Skeletal muscle satellite cell (primary cell): ENCODE measurements at regions not wholly inside any gene's neighbourhood (a gene's known extent, or its start where the extent isn't known, plus 50 kb on each side); places are given as distances from the start of the nearest gene placed in this dataset.
A peak's percentile ranks its signal among the peaks of the same experiment; 100 is the strongest.

Experiments used
- H3K27me3 ChIP-seq: 2 replicates; pipeline ENCODE4 v1.7.0; 2013; ENCODE audit warnings: low read length; ENCODE audit not compliant: control insufficient read depth, insufficient read depth
- H3K36me3 ChIP-seq: 2 replicates; pipeline ENCODE4 v1.7.0; 2013; ENCODE audit warnings: mild to moderate bottlenecking, control low read depth, low read length; ENCODE audit not compliant: insufficient read depth
- H3K4me1 ChIP-seq: 2 replicates; pipeline ENCODE4 v1.7.0; 2013; ENCODE audit warnings: low read length; ENCODE audit not compliant: control insufficient read depth, insufficient read depth
- H3K4me2 ChIP-seq: 2 replicates; pipeline ENCODE4 v1.7.0; 2013; ENCODE audit warnings: mild to moderate bottlenecking, low read length
- H3K4me3 ChIP-seq: 2 replicates; pipeline ENCODE4 v1.7.0; 2013; ENCODE audit warnings: low read length
- H3K9ac ChIP-seq: 2 replicates; pipeline ENCODE4 v1.7.0; 2013; ENCODE audit warnings: mild to moderate bottlenecking, low read depth, low read length, moderate library complexity
- H3K9me3 ChIP-seq: replicated peaks from 2 replicates; pipeline ENCODE4 v1.7.0; 2013; ENCODE audit warnings: mild to moderate bottlenecking, control low read depth, low read length

DNA sequence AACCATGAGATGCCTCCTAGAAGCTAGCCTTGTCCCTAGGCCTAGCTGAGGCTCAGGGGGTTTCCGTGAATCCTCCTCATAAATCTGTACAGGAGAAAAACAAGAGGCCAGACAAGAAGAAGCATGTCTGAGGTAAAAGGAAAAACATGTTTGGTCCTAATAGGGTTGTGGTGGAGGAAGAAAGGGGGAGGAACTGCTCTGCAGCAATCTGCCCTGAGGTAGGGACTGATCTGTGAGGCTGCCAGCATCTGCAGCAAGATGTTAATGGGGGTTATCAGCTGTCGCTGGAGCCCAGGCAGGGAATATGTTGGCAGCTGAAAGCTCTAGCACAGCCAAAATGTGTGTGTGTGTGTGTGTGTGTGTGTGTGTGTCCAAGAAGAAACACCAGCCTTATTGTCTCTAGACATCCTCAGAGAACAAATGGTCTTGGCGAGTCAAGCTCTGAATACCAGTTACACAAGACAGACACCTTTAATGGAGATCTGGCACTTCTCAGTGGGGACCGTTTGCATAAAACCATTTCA, 218.5 kb downstream of the NUAK1 start:
- Histone ChIP-seq H3K9ac (no peak overlapping the region), H3K4me1 (peaks cover 14% of the 10 kb centered on the region), H3K4me3 (no peak overlapping the region), H3K36me3 (no peaks in the 10 kb centered on the region), H3K9me3 (no peaks in the 10 kb centered on the region), H3K4me2 (no peak overlapping the region), H3K27me3 (no peaks in the 10 kb centered on the region)

DNA sequence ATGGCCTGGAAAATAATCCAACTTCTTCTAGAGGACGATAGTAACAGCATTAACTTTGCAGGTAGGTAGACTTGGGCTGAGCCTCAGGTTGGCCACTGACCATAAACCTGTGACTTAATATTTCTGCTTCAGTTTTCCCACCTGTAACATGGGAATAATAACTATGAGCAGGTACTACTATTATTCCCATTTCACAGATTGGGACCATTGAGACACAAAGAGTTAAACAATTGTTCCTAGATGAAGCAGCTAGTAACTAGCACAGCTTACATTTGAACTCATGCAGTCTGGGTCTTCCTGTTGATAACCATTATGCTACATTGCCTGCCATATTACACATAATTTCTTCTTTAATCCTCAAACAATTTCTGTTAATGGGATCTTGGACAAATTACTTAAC, 217.7 kb downstream of the NUAK1 start:
- H3K4me3 ChIP-seq: no peak overlapping the region

DNA sequence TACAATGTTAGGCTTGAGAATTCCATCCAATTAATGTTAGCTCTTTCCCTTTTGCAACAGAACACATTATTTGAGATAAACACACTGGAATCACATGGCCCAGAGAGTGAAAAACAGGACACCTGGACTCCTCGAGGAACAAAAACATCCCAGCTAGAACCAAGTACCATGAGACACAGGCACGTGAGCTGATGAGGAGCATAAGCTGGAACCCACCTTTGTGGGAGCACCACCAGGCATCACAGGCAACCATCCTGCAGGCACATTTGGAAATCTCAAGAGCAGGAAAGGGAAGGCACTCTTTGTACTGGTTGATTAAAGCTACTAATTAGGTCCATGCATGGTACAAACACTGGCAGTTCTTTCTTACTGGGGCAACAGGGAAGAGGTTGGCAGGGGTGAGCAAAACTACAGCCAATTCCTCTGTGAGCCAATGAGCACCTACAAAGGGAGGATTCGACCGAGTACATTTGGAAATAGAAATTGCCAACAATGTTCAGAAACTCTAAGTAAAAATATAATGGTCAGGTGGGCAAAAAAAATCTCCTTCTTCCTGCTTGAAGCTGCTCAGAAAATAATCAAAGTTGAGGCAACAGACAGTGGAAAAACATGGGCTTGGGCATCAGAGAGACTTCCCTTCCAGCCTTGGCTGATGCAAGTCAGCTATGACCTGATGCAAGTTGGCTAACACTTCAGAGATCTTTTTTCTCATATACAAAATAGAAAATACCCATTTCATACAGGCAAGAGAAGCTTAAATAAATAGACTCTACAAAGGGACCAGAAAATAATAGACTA, 216.7 kb downstream of the NUAK1 start:
- H3K4me2 ChIP-seq: no peak overlapping the region
- no peaks in the 10 kb centered on the region for H3K27me3 ChIP-seq
- H3K36me3 ChIP-seq: no peaks in the 10 kb centered on the region
- H3K4me1 ChIP-seq: peaks cover 14% of the 10 kb centered on the region
- H3K9ac ChIP-seq: no peak overlapping the region
- no peaks in the 10 kb centered on the region for H3K9me3 ChIP-seq
- no peak overlapping the region for H3K4me3 ChIP-seq

More for the DNA sequence above, 217.7 kb downstream of the NUAK1 start:
- H3K4me1 ChIP-seq: peaks cover 14% of the 10 kb centered on the region
- H3K9me3 ChIP-seq: no peaks in the 10 kb centered on the region
- no peaks in the 10 kb centered on the region for H3K27me3 ChIP-seq
- no peak overlapping the region for H3K9ac ChIP-seq
- H3K4me2 ChIP-seq: no peak overlapping the region
- no peaks in the 10 kb centered on the region for H3K36me3 ChIP-seq

DNA sequence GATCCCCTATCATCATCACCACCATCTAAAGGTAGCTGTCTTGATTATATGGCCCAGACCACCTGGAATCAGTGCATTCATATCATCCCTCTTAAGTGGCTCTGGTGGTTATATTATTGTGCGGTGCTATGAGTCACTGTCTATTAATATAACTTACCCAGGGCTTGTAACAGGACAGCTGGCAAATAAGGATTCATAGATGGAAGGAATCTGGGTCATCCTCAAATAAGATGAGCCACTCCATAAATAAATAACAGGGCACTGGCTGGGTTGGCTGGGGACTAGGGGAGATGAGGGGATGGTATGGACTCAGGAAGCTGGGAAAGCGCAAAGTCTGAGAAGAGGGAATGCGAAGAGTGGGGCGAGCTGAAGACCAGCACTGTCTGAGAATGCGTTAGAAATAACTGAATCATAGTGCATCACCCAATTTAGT, 216.1 kb downstream of the NUAK1 start:
- H3K36me3 ChIP-seq: no peaks in the 10 kb centered on the region
- no peak overlapping the region for H3K4me3 ChIP-seq
- H3K4me2 ChIP-seq: peak overlapping the region; percentile 11
- peaks cover 14% of the 10 kb centered on the region for H3K4me1 ChIP-seq
- no peaks in the 10 kb centered on the region for H3K27me3 ChIP-seq
- H3K9me3 ChIP-seq: no peaks in the 10 kb centered on the region
- no peak overlapping the region for H3K9ac ChIP-seq

DNA sequence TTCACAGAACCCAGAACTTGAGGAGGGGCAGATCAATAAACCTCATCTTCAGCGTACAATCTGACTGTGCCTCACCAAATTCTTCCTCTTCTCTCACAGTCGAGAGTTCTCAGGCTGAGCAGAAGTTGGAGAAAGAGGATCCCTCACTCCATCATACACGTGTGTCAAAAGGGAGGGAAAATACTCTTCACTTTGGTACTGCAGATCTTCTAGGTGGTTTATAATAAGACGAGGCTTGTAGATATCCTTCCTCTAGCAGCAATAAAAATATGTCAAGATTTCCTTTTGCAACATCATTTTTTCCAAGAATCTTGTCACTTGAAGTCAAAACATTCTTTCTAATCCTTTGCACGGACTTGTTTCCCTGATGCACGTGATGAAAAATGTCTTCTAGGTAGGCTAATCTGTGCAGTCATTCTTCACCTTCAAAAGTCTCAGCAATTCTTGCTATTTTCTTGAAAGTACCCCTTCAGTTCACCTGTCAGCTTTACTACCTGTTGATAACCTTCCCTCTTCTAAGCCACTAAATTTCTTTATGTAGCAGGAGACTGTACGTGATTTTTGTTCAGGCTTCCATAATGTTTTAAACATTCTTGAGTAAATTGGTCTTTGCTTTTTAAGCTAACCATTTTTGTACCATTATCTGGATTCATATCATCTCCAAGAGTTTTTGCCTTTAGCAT, 214.1 kb downstream of the NUAK1 start:
- Histone ChIP-seq H3K9me3 (no peaks in the 10 kb centered on the region), H3K4me3 (no peak overlapping the region), H3K9ac (no peak overlapping the region), H3K27me3 (no peaks in the 10 kb centered on the region), H3K4me1 (peaks cover 14% of the 10 kb centered on the region), H3K36me3 (no peaks in the 10 kb centered on the region), H3K4me2 (no peak overlapping the region)

- Histone ChIP-seq H3K36me3 (no peaks in the 10 kb centered on the region), H3K9me3 (no peaks in the 10 kb centered on the region), H3K4me1 (peaks cover 7% of the 10 kb centered on the region), H3K9ac (no peak overlapping the region), H3K4me2 (no peak overlapping the region), H3K4me3 (no peak overlapping the region), H3K27me3 (no peaks in the 10 kb centered on the region)
Measured at GRCh38 chr12:105927564-105927963, 211.2 kb downstream of the NUAK1 start.

DNA sequence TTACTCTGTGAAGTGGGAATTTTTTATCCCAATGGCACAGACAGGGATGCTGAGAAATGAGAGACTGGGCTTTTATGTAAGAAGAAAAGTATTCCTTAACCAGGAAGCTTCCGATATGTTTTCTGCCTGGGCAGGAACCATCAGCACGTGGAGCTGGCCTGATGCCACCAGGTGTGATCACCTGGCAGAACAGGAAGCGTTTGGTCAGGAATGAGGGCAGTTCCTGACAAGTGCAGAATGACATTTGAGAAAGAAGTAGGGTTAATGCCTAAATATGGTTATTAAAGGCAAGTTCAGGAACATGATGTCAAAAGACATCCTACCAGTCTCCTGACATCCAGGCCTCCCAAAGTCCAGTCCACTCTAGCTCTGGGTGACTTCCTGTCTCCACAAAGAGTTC, 210.3 kb downstream of the NUAK1 start:
- Histone ChIP-seq H3K9me3 (no peaks in the 10 kb centered on the region), H3K4me1 (peaks cover 2% of the 10 kb centered on the region), H3K4me3 (no peak overlapping the region), H3K4me2 (no peak overlapping the region), H3K36me3 (no peaks in the 10 kb centered on the region), H3K9ac (no peak overlapping the region), H3K27me3 (no peaks in the 10 kb centered on the region)

DNA sequence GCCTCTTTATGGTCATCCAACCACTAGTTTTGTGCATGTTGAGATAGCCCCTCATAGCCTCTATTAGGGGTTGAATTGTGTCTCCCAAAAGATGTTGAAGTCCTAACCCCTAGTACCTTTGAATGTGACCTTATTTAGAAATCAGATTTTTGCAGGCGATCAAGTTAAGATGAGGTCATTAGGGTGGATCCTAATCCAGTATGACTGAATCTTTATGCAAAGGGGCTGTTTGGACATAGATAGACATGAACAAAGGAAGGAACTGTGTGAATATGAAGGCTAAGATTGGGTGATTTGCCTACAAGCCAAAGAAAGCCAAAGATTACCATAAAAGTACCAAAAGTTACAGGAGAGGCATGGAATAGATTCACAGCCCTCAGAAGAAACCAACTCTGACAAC, 209.6 kb downstream of the NUAK1 start:
- Histone ChIP-seq H3K4me3 (no peak overlapping the region), H3K9me3 (no peaks in the 10 kb centered on the region), H3K36me3 (no peaks in the 10 kb centered on the region), H3K4me1 (peaks cover 8% of the 10 kb centered on the region), H3K4me2 (no peak overlapping the region), H3K27me3 (no peaks in the 10 kb centered on the region), H3K9ac (no peak overlapping the region)

DNA sequence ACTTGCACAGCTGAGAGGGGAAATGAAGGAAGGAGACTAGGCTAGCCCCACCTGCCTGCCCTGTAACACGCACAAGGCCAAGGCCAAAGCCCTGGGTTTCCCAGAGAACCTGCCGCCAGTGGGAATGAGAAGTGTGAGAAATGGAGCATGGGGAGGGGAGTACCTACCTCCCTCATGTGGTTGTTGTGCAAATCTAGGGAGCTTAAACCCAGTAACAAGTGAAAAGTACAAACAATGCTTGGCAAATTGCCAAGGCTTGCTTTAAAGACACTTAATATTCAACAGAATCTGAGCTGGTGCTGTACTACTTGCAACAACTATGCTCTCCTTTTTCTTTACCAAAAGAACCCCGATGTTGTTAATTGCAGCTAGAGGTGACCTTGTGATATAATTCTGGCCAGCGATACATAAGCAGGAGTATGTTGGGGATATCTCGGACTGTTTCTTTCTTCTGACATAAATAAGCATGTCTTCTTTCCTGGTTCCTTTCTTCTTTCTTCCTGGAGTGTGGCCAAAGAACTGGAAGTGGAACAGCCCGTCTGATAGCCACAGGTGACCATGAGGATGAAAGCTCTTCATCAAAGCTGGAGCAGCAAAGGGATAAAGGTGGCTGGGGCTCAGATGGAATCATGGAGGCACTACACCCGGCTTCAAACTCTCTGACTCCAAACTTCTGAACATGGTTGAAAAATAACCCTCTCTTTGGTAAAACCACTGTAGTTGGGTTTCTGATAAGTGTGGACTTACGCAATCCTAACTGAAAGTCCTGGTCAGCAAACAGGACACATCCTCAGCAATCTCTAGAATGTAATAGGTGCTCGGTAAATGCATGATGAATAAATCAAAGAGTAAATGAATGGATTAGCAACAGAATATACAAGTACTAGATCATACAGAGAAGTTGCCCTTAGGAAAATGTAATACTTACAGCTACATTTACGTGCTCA, 207.9 kb downstream of the NUAK1 start:
- Histone ChIP-seq H3K9me3 (no peaks in the 10 kb centered on the region), H3K4me3 (no peak overlapping the region), H3K9ac (no peak overlapping the region), H3K27me3 (no peaks in the 10 kb centered on the region), H3K36me3 (no peaks in the 10 kb centered on the region), H3K4me2 (no peak overlapping the region), H3K4me1 (peaks cover 24% of the 10 kb centered on the region)

DNA sequence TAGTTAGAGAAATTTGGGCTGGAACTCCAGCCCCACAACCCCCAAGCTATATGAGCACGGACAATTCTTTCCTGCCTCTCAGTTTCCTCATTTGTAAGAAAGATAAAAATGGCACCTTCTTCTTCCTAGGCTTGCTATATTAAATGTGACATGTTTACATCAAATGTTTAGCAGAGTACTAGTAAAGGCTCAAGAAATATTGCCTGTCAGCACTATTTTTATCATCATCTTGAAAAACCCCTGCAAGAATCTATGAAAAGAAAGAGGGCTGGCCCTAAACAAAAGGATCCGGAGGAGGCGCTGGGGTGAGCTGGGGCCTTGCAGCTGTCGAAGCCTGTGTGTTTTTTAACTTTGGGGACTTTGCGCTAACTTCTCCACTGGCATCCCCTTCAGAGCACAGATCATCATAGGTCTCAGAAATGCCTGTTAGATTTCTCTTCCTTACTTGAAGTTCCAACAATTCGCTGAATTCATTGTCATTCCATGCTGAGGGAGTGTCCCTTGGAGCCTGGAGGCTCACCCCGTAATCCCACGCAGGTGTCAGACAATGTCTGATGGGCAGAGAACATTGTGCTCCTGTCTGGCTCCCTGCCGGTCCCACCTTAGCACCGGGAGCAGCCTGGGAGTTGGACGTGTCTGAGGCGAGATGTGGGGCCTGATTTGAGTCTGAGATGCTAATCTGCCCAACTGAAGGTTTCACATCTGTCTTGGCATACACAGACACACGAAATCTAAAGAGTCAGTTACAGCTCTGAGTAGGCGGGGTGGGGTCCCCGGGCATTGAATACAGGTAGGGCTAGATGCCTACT, 206.8 kb downstream of the NUAK1 start:
- H3K4me3 ChIP-seq: no peak overlapping the region
- no peak overlapping the region for H3K9ac ChIP-seq
- H3K36me3 ChIP-seq: no peaks in the 10 kb centered on the region
- H3K4me1 ChIP-seq: peaks cover 32% of the 10 kb centered on the region
- H3K9me3 ChIP-seq: no peaks in the 10 kb centered on the region
- H3K27me3 ChIP-seq: no peaks in the 10 kb centered on the region
- no peak overlapping the region for H3K4me2 ChIP-seq
